Parathyroid adenoma (tissue), 2 donors: ENCODE measurements at regions not wholly inside any gene's neighbourhood (a gene's known extent, or its start where the extent isn't known, plus 50 kb on each side); places are given as distances from the start of the nearest gene placed in this dataset.

ENCODE experiments used
- H2AFZ ChIP-seq: fragments of 300-600 bp; sonication (generic); one replicate; pipeline ENCODE4 v1.7.0; 2017; ENCODE audit warnings: antibody characterized with exemption, mild to moderate bottlenecking
- H3K27ac ChIP-seq: fragments of 300-600 bp; sonication (generic); one replicate; pipeline ENCODE4 v1.7.0; 2017
- H3K27me3 ChIP-seq: fragments of 300-600 bp; sonication (generic); one replicate; pipeline ENCODE4 v1.7.0; 2017; ENCODE audit warnings: low read length; ENCODE audit not compliant: control insufficient read depth, insufficient read depth
- H3K36me3 ChIP-seq: fragments of 300-600 bp; sonication (generic); one replicate; pipeline ENCODE4 v1.7.0; 2017; ENCODE audit warnings: low read length; ENCODE audit not compliant: control insufficient read depth, insufficient read depth
- H3K4me1 ChIP-seq: fragments of 300-600 bp; sonication (generic); one replicate; pipeline ENCODE4 v1.7.0; 2017; ENCODE audit warnings: control low read depth
- H3K4me2 ChIP-seq: fragments of 300-600 bp; sonication (generic); one replicate; pipeline ENCODE4 v1.7.0; 2017; ENCODE audit warnings: low read length
- H3K4me3 ChIP-seq: fragments of 300-600 bp; sonication (generic); one replicate; pipeline ENCODE4 v1.7.0; 2017; ENCODE audit warnings: low read depth, low read length
- H3K79me2 ChIP-seq: fragments of 300-600 bp; sonication (generic); one replicate; pipeline ENCODE4 v1.7.0; 2017; ENCODE audit warnings: control low read depth
- H3K9ac ChIP-seq: fragments of 300-600 bp; sonication (generic); one replicate; pipeline ENCODE4 v1.7.0; 2017; ENCODE audit warnings: mild to moderate bottlenecking
- H3K9me3 ChIP-seq: fragments of 300-600 bp; sonication (generic); one replicate; pipeline ENCODE4 v1.7.0; 2017; ENCODE audit warnings: low read length; ENCODE audit not compliant: control insufficient read depth
- TF ChIP-seq, protein P1 (sequence below): fragments of 300-600 bp; sonication (generic); IDR thresholded peaks from one replicate; pipeline ENCODE4 v1.7.0; 2017; ENCODE audit warnings: antibody characterized with exemption, mild to moderate bottlenecking
- donor health status: primary hyperparathyroidism.

DNA sequence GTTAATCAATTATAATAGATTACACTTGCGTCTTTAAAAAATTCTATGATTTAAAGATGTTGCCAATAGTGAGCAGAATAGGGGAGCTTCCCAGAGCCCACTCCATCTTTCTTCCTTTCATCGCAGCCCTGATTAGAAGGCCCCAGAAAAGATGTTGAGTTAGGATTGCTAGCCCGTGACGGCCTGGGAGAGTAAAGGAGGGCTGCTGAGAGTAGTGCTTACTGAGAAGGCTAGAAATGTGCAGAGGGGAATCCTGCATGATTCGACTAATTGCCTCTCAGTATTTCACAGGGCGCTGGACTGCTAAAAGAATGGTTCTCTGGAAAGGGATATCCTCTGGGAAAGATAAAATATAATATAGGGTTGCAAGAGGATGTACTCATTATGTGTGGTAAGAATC lies 160.5 kb downstream of the C11orf87 start:
- Histone ChIP-seq H3K79me2 (no peaks in the 10 kb centered on the region), H3K27ac (no peak overlapping the region), H3K4me3 (no peak overlapping the region), H3K4me2 (no peak overlapping the region), H3K36me3 (no peaks in the 10 kb centered on the region), H3K27me3 (no peaks in the 10 kb centered on the region), H3K4me1 (no peaks in the 10 kb centered on the region), H3K9me3 (no peaks in the 10 kb centered on the region), H3K9ac (no peak overlapping the region), H2AFZ (no peak overlapping the region)
- TF ChIP-seq, protein P1, sequence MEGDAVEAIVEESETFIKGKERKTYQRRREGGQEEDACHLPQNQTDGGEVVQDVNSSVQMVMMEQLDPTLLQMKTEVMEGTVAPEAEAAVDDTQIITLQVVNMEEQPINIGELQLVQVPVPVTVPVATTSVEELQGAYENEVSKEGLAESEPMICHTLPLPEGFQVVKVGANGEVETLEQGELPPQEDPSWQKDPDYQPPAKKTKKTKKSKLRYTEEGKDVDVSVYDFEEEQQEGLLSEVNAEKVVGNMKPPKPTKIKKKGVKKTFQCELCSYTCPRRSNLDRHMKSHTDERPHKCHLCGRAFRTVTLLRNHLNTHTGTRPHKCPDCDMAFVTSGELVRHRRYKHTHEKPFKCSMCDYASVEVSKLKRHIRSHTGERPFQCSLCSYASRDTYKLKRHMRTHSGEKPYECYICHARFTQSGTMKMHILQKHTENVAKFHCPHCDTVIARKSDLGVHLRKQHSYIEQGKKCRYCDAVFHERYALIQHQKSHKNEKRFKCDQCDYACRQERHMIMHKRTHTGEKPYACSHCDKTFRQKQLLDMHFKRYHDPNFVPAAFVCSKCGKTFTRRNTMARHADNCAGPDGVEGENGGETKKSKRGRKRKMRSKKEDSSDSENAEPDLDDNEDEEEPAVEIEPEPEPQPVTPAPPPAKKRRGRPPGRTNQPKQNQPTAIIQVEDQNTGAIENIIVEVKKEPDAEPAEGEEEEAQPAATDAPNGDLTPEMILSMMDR, result no peak

DNA sequence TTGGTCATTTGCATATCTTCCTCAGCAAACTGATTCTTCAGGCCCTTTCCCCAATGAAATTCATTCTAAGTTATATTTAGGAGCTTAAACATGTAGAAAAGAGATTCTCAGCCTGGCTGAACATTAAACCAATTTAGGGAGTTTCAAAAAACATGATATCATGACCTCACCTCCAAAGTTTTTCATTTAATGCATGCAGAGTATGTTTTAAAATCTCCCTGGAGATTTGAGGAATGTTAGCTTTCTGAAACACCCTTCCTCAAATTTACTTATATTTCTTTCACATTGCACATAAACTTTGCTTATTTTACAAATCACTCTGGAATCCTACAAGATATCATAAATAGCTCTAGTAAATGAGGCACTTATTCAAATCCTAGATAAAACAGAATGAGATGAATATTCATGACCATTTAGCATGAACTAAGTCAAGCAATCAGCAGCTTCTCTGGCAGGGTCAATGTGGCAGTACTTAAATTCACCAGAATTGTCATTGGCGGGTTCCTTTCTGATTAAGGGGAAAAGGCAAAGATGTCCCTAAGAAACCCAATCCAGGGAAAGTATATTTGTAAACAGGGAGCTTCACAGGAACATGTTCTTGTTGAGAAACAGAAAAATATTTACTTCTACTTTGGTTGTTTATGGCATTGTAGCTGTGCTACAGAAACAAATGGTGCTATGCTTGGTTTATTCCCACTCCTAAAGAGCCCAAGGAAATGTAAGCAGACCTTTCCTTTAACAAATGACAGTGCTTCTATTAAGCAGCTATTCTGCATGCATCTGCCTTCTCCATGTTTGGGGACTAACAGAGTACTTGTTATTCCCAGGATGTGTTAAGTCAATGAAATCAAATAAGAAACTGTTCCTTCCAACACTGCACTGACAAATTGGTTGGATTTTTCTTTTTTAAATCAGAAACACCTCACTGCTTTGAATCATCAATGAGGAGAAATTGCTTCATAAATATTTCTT lies 162.3 kb downstream of the C11orf87 start:
- Histone ChIP-seq H3K4me2 (no peak overlapping the region), H3K27me3 (no peaks in the 10 kb centered on the region), H3K9ac (no peak overlapping the region), H2AFZ (no peak overlapping the region), H3K4me3 (no peak overlapping the region), H3K9me3 (no peaks in the 10 kb centered on the region), H3K4me1 (no peaks in the 10 kb centered on the region), H3K79me2 (no peaks in the 10 kb centered on the region), H3K36me3 (no peaks in the 10 kb centered on the region), H3K27ac (no peak overlapping the region)
- TF ChIP-seq, protein P1, result no peak

DNA sequence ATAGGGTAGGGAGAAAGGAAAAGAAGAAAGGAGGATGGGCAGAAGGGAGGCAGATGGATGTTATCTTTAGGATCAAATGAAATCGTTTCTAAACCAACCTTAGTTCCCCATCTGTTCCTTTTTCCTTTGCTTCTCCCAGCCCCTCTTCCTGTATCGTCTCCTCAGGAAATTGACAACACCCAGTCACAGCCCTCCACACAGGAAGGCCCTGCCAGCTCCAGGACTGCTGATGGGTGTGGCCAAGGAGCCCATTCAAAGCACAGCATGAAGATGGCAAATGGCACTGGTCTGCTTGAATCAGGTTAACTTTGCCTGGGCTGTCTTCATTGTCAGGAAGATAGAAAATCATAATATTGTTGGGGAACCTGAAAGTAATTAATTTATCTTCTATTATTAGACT lies 164.8 kb downstream of the C11orf87 start:
- no peaks in the 10 kb centered on the region for H3K4me1 ChIP-seq
- no peaks in the 10 kb centered on the region for H3K79me2 ChIP-seq
- no peak overlapping the region for H2AFZ ChIP-seq
- no peaks in the 10 kb centered on the region for H3K36me3 ChIP-seq
- H3K27ac ChIP-seq, result no peak overlapping the region
- TF ChIP-seq, protein P1, result no peak
- H3K4me2 ChIP-seq, result no peak overlapping the region
- no peaks in the 10 kb centered on the region for H3K27me3 ChIP-seq
- no peaks in the 10 kb centered on the region for H3K9me3 ChIP-seq
- H3K9ac ChIP-seq, result no peak overlapping the region
- H3K4me3 ChIP-seq, result no peak overlapping the region

DNA sequence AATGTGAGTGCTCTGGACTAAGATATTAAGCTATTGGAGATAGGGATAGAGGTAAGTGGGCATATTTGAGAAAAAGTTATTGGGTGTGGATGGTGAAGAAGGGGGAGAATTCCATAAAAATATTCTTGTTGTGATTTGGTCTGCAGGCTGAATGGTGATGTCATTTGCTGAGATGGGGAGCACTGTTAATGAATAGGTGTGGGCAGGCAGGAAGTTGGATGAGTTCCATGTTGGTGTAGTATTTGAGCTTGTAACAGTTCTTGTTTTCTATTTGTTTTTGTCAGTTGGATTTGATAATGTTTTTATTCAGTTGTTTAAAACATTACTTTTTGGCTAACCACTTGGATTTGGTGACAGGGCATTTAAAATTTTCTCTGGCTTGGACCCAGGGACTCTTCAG lies 168.8 kb downstream of the C11orf87 start:
- TF ChIP-seq, protein P1, result no peak
- H3K4me2 ChIP-seq, result no peak overlapping the region
- H3K27me3 ChIP-seq, result no peaks in the 10 kb centered on the region
- no peak overlapping the region for H2AFZ ChIP-seq
- no peak overlapping the region for H3K27ac ChIP-seq
- no peaks in the 10 kb centered on the region for H3K9me3 ChIP-seq
- no peaks in the 10 kb centered on the region for H3K36me3 ChIP-seq
- H3K79me2 ChIP-seq, result no peaks in the 10 kb centered on the region
- H3K4me3 ChIP-seq, result no peak overlapping the region
- no peaks in the 10 kb centered on the region for H3K4me1 ChIP-seq
- H3K9ac ChIP-seq, result no peak overlapping the region

DNA sequence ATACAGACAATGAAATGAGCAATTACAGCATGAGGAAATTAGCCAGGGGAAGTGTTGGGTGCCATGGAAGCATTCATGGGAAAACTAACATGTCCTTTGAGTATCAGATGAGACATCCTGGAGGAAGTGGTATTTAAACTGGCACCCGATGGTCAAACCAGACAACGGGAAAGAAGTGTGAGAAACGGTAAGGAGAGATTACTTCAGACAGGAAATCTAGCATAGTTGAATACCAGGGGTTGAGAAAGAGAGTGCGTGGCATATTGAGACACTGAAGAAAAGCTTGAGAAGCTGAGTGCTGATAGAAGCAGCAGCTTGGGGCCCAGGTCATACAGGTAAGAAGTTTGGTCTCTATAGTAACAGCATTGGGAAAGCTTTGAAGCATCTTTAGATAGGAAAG lies 175.3 kb downstream of the C11orf87 start:
- TF ChIP-seq, protein P1, result no peak
- no peak overlapping the region for H3K27ac ChIP-seq
- no peak overlapping the region for H3K4me3 ChIP-seq
- no peak overlapping the region for H3K9ac ChIP-seq
- no peaks in the 10 kb centered on the region for H3K27me3 ChIP-seq
- no peak overlapping the region for H3K4me2 ChIP-seq
- H3K79me2 ChIP-seq, result no peaks in the 10 kb centered on the region
- H3K4me1 ChIP-seq, result no peaks in the 10 kb centered on the region
- no peak overlapping the region for H2AFZ ChIP-seq
- H3K9me3 ChIP-seq, result no peaks in the 10 kb centered on the region
- H3K36me3 ChIP-seq, result no peaks in the 10 kb centered on the region
